ENCODE measurements at regions not wholly inside any gene's neighbourhood (a gene's known extent, or its start where the extent isn't known, plus 50 kb on each side); places are given as distances from the start of the nearest gene placed in this dataset.
"Not testable (repeated sequence)": the region's sequence is repeated elsewhere in the genome, so short reads cannot be mapped to it uniquely, and the experiment has no call there.

- DNase-seq: no peak
Measured at GRCh38 chr2:16351541-16351940, 314.1 kb downstream of the CYRIA start.

GRCh38 chr2:16351137-16351536 is 314.5 kb downstream of the CYRIA start:
- no peak for DNase-seq

- no peak for DNase-seq
Measured at GRCh38 chr2:16350211-16350610, 315.4 kb downstream of the CYRIA start.

GRCh38 chr2:16349811-16350210 is 315.8 kb downstream of the CYRIA start:
- DNase-seq: no peak

GRCh38 chr2:16348821-16349515 is 316.7 kb downstream of the CYRIA start:
- no peak for DNase-seq

- DNase-seq: no peak
Measured at GRCh38 chr2:16346671-16347070, 319.0 kb downstream of the CYRIA start.

GRCh38 chr2:16345231-16345630 is 320.4 kb downstream of the CYRIA start:
- DNase-seq: not testable (repeated sequence)

GRCh38 chr2:16339206-16339605 is 326.4 kb downstream of the CYRIA start:
- DNase-seq: no peak

- no peak for DNase-seq
Measured at GRCh38 chr2:16338026-16338425, 327.6 kb downstream of the CYRIA start.

GRCh38 chr2:16336916-16337315 is 328.7 kb downstream of the CYRIA start:
- DNase-seq: no peak

GRCh38 chr2:16336491-16336890 is 329.1 kb downstream of the CYRIA start:
- no peak for DNase-seq

- no peak for DNase-seq
Measured at GRCh38 chr2:16335947-16336346, 329.7 kb downstream of the CYRIA start.

- no peak for DNase-seq
Measured at GRCh38 chr2:16335604-16335930, 330.1 kb downstream of the CYRIA start.

- DNase-seq: no peak
Measured at GRCh38 chr2:16334886-16335603, 330.6 kb downstream of the CYRIA start.

GRCh38 chr2:16334366-16334765 is 331.3 kb downstream of the CYRIA start:
- no peak for DNase-seq

- no peak for DNase-seq
Measured at GRCh38 chr2:16333681-16334080, 332.0 kb downstream of the CYRIA start.

GRCh38 chr2:16332681-16333557 is 332.7 kb downstream of the CYRIA start:
- DNase-seq: no peak

GRCh38 chr2:16331772-16332171 is 333.9 kb downstream of the CYRIA start:
- DNase-seq: no peak

- DNase-seq: no peak
Measured at GRCh38 chr2:16330982-16331381, 334.7 kb downstream of the CYRIA start.

- no peak for DNase-seq
Measured at GRCh38 chr2:16330571-16330970, 335.1 kb downstream of the CYRIA start.

- DNase-seq: no peak
Measured at GRCh38 chr2:16330012-16330411, 335.6 kb downstream of the CYRIA start.

GRCh38 chr2:16329421-16329820 is 336.2 kb downstream of the CYRIA start:
- no peak for DNase-seq

- no peak for DNase-seq
Measured at GRCh38 chr2:16328521-16329190, 337.0 kb downstream of the CYRIA start.
